RWPE1 (cell line): ENCODE measurements at regions not wholly inside any gene's neighbourhood (a gene's known extent, or its start where the extent isn't known, plus 50 kb on each side); places are given as distances from the start of the nearest gene placed in this dataset.

Experiments used
- CTCF ChIA-PET: fragments of 350-600 bp; sonication (Branson Sonifier 250); formaldehyde crosslinking; extraction: SDS; loops from one replicate; lab custom pipeline; 2021; lab: Yijun Ruan, JAX
- POLR2A ChIA-PET: fragments of 400-600 bp; formaldehyde crosslinking; extraction: SDS; loops from one replicate; lab custom pipeline; 2020; ENCODE audit warnings: antibody characterized with exemption; ENCODE audit not compliant: low non-redundant PET; lab: Yijun Ruan, JAX
- DNase-seq: peaks from one replicate; pipeline ENCODE4 v3.0.0; 2012; ENCODE audit warnings: low spot score
- H3K27ac ChIP-seq: fragments of 450-650 bp; 2 replicates; pipeline ENCODE4 v1.5.1; 2017
- TF ChIP-seq, protein P1 (sequence below): fragments of 450-650 bp; conservative IDR thresholded peaks from 2 replicates; pipeline ENCODE4 v1.5.1; 2017; ENCODE audit warnings: low read depth, mild to moderate bottlenecking

DNA sequence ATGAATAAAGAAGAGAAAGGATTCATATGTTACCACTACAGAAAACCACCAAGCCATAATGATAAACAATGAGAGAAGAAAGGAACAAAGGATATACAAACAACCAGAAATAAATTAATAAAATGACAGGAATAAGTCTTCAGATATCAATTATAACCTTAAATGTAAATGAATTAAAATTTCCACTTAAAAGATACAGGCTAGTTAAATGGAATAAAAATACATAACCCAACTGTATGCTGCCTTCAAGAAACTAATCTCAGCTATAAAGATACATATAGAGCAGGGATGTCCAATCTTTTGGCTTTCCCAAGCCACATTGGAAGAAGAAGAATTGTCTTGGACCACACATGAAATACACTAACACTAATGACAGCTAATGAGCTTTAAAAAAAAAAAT is 135.9 kb upstream of the GJE1 start:
- TF ChIP-seq, protein P1, sequence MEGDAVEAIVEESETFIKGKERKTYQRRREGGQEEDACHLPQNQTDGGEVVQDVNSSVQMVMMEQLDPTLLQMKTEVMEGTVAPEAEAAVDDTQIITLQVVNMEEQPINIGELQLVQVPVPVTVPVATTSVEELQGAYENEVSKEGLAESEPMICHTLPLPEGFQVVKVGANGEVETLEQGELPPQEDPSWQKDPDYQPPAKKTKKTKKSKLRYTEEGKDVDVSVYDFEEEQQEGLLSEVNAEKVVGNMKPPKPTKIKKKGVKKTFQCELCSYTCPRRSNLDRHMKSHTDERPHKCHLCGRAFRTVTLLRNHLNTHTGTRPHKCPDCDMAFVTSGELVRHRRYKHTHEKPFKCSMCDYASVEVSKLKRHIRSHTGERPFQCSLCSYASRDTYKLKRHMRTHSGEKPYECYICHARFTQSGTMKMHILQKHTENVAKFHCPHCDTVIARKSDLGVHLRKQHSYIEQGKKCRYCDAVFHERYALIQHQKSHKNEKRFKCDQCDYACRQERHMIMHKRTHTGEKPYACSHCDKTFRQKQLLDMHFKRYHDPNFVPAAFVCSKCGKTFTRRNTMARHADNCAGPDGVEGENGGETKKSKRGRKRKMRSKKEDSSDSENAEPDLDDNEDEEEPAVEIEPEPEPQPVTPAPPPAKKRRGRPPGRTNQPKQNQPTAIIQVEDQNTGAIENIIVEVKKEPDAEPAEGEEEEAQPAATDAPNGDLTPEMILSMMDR = no peak
- no peak for DNase-seq
- no peak overlapping the region for H3K27ac ChIP-seq
- CTCF ChIA-PET = no interaction called here
- POLR2A ChIA-PET = no interaction called here

DNA sequence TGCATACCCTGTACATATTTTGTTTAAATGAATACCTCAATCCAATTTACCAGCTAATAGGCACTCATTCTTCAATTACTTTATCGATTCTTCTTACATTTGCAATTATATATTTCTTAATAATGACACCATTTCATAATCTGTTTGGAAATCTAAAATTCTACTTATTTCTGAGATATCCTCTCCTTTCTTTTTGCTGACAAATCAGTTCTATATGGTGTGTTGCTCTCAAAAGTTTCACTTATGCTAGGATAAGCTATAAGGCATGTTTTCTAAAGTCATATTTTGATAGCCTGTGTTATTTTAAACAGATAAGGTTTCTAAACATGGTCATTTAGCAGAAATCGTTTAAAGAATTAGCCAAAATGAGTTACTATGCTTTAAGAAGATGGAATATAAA is 140.6 kb upstream of the GJE1 start:
- ChIA-PET POLR2A (no interaction called here), CTCF (interaction anchor here (1.6 kb wide), 1 partner anchor 43 kb away, joined by 3 read pairs; no protein-coding TSS in a partner anchor)
- TF ChIP-seq, protein P1 = no peak
- no peak for DNase-seq
- no peak overlapping the region for H3K27ac ChIP-seq

DNA sequence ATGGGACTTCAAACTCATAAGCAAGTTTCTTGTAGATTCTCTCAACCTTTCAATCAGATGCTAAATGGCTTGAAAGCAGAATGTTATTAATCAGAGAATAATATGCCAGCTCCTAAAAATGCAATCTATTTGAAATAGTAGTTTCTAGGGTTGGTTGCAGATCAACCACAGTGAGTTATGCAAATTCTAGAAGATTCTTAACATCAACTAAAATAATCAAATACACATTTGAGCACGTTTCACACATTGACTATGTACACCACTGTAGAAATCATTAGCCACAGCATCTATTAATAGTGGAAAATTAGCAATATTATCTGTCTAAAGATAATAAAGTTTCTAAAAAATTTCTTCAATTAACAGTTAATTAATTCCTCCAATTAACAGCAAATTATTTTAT is 141.9 kb upstream of the GJE1 start:
- ChIA-PET CTCF (interaction anchor here (1.1 to 2.8 kb wide), 2 partner anchors 121 to 166 kb away, joined by 3 to 15 read pairs; no protein-coding TSS in a partner anchor), POLR2A (no interaction called here)
- no peak for DNase-seq
- TF ChIP-seq, protein P1 = no peak
- no peak overlapping the region for H3K27ac ChIP-seq

DNA sequence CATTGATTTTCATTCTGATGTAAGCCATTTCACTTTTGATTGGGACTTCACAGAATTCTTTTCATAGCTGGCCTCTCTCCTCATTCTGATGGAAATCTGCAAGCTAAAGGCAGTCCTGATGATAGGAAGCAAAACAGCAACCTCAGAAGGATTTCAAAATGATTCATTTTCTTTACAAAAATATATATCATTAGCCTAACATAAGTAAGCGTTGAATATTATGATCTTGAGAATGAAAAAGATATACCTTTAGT is 143.1 kb upstream of the GJE1 start:
- no peak overlapping the region for H3K27ac ChIP-seq
- TF ChIP-seq, protein P1 = no peak
- POLR2A ChIA-PET = no interaction called here
- DNase-seq = no peak
- CTCF ChIA-PET = interaction anchor here (0.6 to 2.8 kb wide), 8 partner anchors 12 to 180 kb away, joined by 3 to 15 read pairs (median 4); no protein-coding TSS in a partner anchor

DNA sequence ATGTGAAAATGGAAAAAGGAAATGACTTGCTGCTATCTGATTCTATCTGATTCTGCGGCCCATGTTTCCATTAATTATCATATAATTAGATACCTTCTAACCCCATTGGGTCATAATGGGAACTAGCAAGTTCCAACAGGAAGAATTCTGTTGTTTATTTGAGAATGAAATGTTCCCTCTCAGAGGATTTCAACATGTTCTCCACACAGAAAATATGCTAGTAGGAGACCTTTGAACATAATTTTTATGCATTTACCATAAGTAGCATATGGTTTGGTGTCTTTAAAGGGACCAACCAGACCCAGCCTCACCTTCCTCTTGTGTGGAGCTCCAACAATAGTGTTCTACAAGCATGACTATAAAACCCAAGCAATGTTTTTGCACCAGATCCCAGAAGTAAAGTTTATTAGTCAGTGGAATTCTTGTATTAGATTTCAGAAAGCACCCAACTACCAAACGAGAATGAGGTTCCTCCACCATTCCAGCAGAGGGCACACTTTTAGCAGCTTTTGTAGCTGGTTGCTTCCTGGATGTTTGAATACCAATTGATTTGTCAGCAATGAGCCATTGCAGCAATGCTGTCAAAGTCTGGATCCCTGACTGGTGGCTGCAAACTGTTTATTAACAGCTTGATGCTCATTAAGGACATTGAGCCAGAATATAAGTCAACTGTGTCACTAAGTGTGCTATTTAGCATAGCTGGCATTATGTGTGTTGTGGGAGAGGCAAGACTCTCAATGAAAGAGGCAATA is 143.6 kb upstream of the GJE1 start:
- peak; percentile 62 for DNase-seq
- no peak overlapping the region for H3K27ac ChIP-seq
- TF ChIP-seq, protein P1 = peak; percentile 63
- ChIA-PET POLR2A (no interaction called here), CTCF (interaction anchor here (0.6 to 2.8 kb wide), 9 partner anchors 13 to 180 kb away, joined by 3 to 15 read pairs (median 3); no protein-coding TSS in a partner anchor)

DNA sequence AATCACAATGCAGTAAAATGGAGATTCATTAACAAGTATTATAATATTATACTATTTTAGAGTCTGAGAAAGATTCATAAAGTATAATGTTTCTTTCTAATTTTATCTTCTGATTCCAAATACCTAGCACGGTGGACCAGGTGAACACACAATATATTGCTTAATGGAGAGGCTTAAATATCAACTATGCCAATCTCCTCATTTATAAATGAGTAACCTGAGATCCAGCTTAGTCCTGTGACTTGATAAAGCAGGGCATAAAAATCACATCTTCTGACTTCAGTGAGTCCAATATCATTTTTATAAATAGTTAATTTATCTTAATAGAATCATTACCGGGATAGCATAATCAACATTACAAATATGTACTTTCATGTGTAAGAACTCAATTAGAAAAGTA is 144.4 kb upstream of the GJE1 start:
- no peak for DNase-seq
- TF ChIP-seq, protein P1 = no peak
- ChIA-PET CTCF (interaction anchor here (0.7 to 2.8 kb wide), 2 partner anchors 123 to 813 kb away, joined by 3 to 15 read pairs; no protein-coding TSS in a partner anchor), POLR2A (no interaction called here)
- no peak overlapping the region for H3K27ac ChIP-seq
